ENCODE measurements at regions not wholly inside any gene's neighbourhood (a gene's known extent, or its start where the extent isn't known, plus 50 kb on each side); places are given as distances from the start of the nearest gene placed in this dataset.
"Not testable (repeated sequence)": the region's sequence is repeated elsewhere in the genome, so short reads cannot be mapped to it uniquely, and the experiment has no call there.

DNA sequence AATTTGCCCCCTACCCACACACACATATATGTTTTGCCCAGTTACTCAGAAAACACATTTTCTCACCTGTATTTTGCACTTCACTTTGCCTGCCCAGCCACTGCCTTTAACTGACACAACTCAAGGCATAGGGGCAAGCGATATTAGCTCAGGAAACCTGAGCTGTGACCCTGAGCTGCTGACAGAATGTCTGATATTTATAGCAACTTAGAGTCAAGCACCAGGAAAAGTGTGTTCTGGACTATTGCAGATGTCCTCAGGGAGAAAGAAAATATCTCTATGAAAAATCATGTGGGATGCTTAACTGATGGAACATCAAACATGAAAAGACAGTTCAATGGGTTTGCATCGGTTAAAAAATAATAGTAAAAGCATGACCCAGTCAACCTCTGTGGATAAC lies 63.9 kb upstream of the SLC35C1 start:
- TF ChIP-seq EP300 (IDR thresholded peaks at IDR 0.05) (no peak), POLR2A (IDR thresholded peaks at IDR 0.05) (no peak), POLR2AphosphoS5 (IDR thresholded peaks at IDR 0.05) (no peak)
- TF ChIP-seq, protein P1, sequence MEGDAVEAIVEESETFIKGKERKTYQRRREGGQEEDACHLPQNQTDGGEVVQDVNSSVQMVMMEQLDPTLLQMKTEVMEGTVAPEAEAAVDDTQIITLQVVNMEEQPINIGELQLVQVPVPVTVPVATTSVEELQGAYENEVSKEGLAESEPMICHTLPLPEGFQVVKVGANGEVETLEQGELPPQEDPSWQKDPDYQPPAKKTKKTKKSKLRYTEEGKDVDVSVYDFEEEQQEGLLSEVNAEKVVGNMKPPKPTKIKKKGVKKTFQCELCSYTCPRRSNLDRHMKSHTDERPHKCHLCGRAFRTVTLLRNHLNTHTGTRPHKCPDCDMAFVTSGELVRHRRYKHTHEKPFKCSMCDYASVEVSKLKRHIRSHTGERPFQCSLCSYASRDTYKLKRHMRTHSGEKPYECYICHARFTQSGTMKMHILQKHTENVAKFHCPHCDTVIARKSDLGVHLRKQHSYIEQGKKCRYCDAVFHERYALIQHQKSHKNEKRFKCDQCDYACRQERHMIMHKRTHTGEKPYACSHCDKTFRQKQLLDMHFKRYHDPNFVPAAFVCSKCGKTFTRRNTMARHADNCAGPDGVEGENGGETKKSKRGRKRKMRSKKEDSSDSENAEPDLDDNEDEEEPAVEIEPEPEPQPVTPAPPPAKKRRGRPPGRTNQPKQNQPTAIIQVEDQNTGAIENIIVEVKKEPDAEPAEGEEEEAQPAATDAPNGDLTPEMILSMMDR (IDR thresholded peaks at IDR 0.05): no peak
- no peak overlapping the region for H3K27ac ChIP-seq
- H3K4me1 ChIP-seq: peaks cover 0 to 5% (median 0%) of the 10 kb centered on the region in 3 donors
- no peak for ATAC-seq
- H3K36me3 ChIP-seq: no peaks in the 10 kb centered on the region
- no peak overlapping the region for H3K4me3 ChIP-seq
- peaks cover 3% of the 10 kb centered on the region for H3K27me3 ChIP-seq
- whole genome bisulfite sequencing, 2 donors (ENCODE audit: low coverage in 1 of 2): 55 to 57% methylated on average over 1 to 2 of the region's 2 CpGs
- H3K9me3 ChIP-seq: no peaks in the 10 kb centered on the region

DNA sequence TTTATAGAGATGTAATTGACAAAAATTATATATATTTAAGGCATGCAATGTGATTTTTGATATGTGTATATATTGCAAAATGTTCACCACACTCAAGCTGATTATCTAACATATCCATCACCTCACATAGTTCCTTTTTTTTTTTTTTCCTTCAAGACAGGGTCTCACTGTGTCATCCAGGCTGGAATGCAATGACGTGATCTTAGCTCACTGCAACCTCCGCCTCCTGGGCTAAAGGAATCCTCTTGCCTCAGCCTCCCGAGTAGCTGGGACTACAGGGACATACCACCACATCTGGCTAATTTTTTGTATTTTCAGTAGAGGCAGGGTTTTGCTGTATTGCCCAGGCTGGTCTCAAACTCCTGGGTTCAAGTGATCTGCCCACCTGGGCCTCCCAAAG lies 65.1 kb upstream of the SLC35C1 start:
- peaks cover 3% of the 10 kb centered on the region for H3K27me3 ChIP-seq
- ATAC-seq: no peak
- H3K9me3 ChIP-seq: no peaks in the 10 kb centered on the region
- H3K27ac ChIP-seq: no peak overlapping the region
- H3K4me1 ChIP-seq: no peaks in the 10 kb centered on the region
- 66 to 75% methylated on average over 3 of the region's 3 CpGs for WGBS, 2 donors (ENCODE audit: low coverage in 1 of 2)
- TF ChIP-seq POLR2AphosphoS5 (IDR thresholded peaks at IDR 0.05) (no peak), EP300 (IDR thresholded peaks at IDR 0.05) (no peak), POLR2A (IDR thresholded peaks at IDR 0.05) (no peak)
- TF ChIP-seq, protein P1 (IDR thresholded peaks at IDR 0.05): no peak
- no peaks in the 10 kb centered on the region for H3K36me3 ChIP-seq
- no peak overlapping the region for H3K4me3 ChIP-seq

- not testable (repeated sequence) for H3K9me3 ChIP-seq, H3K27me3 ChIP-seq, H3K4me1 ChIP-seq, H3K36me3 ChIP-seq, H3K4me3 ChIP-seq, H3K27ac ChIP-seq, ATAC-seq
- WGBS, 2 donors (ENCODE audit: low coverage in 1 of 2): 89% methylated on average over 9 of the region's 22 CpGs; no CpG with 5 or more reads in 1 of the 2 donors
Observed at GRCh38 chr11:45739071-45739470, 65.9 kb upstream of the SLC35C1 start.

GRCh38 chr11:45738194-45738593 lies 66.8 kb upstream of the SLC35C1 start:
- not testable (repeated sequence) for H3K27me3 ChIP-seq, H3K9me3 ChIP-seq, H3K27ac ChIP-seq, H3K36me3 ChIP-seq, H3K4me1 ChIP-seq, ATAC-seq, H3K4me3 ChIP-seq
- WGBS, 2 donors (ENCODE audit: low coverage in 1 of 2): no CpG with 5 or more reads among the region's 37 CpGs

GRCh38 chr11:45737056-45737455 lies 67.9 kb upstream of the SLC35C1 start:
- no peak for ATAC-seq
- Histone ChIP-seq H3K27ac (no peak overlapping the region), H3K36me3 (no peaks in the 10 kb centered on the region), H3K4me3 (no peak overlapping the region), H3K4me1 (no peaks in the 10 kb centered on the region), H3K27me3 (peaks cover 5% of the 10 kb centered on the region), H3K9me3 (peaks cover 0 to 4% (median 0%) of the 10 kb centered on the region in 3 donors)
- WGBS, 2 donors (ENCODE audit: low coverage in 1 of 2): 67 to 86% methylated on average over 4 of the region's 4 CpGs
- TF ChIP-seq EP300 (IDR thresholded peaks at IDR 0.05) (no peak), POLR2AphosphoS5 (IDR thresholded peaks at IDR 0.05) (no peak), POLR2A (IDR thresholded peaks at IDR 0.05) (no peak)
- TF ChIP-seq, protein P1 (IDR thresholded peaks at IDR 0.05): no peak

DNA sequence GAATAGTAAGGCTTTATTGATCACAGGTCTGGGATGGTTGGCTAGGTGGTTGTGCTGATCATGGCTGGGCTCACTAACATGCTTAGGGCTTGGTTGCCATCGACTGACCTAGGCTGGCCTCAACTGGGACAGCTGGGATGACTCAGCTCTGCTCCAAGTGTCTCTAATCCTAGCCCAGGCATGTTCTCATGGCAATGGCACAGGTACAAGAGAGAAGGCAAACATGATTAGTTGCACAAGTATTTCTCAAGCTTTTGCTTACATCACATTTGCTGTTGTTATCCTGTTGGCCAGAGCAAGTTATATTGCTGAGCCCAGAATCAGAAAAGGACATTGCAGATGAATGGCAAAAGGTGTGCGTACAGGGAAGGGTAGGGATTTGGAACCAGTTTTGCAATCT lies 68.5 kb upstream of the SLC35C1 start:
- Histone ChIP-seq H3K27ac (no peak overlapping the region), H3K9me3 (peaks cover 0 to 4% (median 0%) of the 10 kb centered on the region in 3 donors), H3K27me3 (peaks cover 4% of the 10 kb centered on the region), H3K36me3 (no peaks in the 10 kb centered on the region), H3K4me3 (no peak overlapping the region), H3K4me1 (no peaks in the 10 kb centered on the region)
- WGBS, 2 donors (ENCODE audit: low coverage in 1 of 2): 73 to 80% methylated on average over 2 of the region's 2 CpGs
- no peak for TF ChIP-seq EP300 (IDR thresholded peaks at IDR 0.05)
- no peak for TF ChIP-seq POLR2A (IDR thresholded peaks at IDR 0.05)
- TF ChIP-seq, protein P1 (IDR thresholded peaks at IDR 0.05): no peak
- no peak for TF ChIP-seq POLR2AphosphoS5 (IDR thresholded peaks at IDR 0.05)
- peak; percentile 93 for ATAC-seq

Measured in gastroesophageal sphincter (tissue), 4 donors.